B cell (primary cell): ENCODE measurements at regions not wholly inside any gene's neighbourhood (a gene's known extent, or its start where the extent isn't known, plus 50 kb on each side); places are given as distances from the start of the nearest gene placed in this dataset.

ENCODE experiments used
- EZH2 ChIP-seq: IDR thresholded peaks from 2 replicates; pipeline ENCODE4 v1.6.1; 2012; ENCODE audit warnings: borderline replicate concordance, low read depth, mild to moderate bottlenecking, moderate library complexity, low read length; ENCODE audit not compliant: insufficient read depth, poor library complexity, severe bottlenecking
- TF ChIP-seq, protein P1 (sequence below): fragments of 200-600 bp; IDR thresholded peaks from one replicate; pipeline ENCODE4 v1.8.0; 2022; ENCODE audit warnings: antibody characterized with exemption, mild to moderate bottlenecking

DNA sequence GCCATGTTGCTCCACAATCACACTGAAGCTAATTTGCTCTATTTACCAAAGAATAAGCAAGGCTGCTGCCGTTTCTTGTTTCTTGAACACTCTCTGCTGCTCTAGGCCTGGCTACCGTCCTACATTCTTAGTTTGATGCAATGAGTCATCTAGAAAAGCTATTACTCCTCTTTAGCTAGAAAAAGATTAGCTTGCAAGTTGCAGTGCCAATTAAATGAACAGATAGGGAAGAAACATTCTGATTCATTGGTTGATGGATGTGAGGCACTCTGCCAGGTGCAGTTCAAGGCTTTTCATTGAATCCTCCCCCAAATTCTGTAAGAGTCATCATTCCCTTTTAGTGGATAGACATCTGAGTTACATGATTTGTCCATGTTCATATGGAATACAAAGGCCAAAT lies 807.7 kb upstream of the AMELY start:
- TF ChIP-seq, protein P1, sequence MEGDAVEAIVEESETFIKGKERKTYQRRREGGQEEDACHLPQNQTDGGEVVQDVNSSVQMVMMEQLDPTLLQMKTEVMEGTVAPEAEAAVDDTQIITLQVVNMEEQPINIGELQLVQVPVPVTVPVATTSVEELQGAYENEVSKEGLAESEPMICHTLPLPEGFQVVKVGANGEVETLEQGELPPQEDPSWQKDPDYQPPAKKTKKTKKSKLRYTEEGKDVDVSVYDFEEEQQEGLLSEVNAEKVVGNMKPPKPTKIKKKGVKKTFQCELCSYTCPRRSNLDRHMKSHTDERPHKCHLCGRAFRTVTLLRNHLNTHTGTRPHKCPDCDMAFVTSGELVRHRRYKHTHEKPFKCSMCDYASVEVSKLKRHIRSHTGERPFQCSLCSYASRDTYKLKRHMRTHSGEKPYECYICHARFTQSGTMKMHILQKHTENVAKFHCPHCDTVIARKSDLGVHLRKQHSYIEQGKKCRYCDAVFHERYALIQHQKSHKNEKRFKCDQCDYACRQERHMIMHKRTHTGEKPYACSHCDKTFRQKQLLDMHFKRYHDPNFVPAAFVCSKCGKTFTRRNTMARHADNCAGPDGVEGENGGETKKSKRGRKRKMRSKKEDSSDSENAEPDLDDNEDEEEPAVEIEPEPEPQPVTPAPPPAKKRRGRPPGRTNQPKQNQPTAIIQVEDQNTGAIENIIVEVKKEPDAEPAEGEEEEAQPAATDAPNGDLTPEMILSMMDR: no peak
- no peak for TF ChIP-seq EZH2
